Esophagus muscularis mucosa (tissue), 4 donors: ENCODE measurements at regions not wholly inside any gene's neighbourhood (a gene's known extent, or its start where the extent isn't known, plus 50 kb on each side); places are given as distances from the start of the nearest gene placed in this dataset.
"Not testable (repeated sequence)": the region's sequence is repeated elsewhere in the genome, so short reads cannot be mapped to it uniquely, and the experiment has no call there.

ENCODE experiments used
- DNase-seq: peaks from one replicate; pipeline ENCODE4 v3.0.0-alpha.2; 2017; ENCODE audit errors: extremely low spot score
- H3K27ac ChIP-seq, 4 donors: fragments of 200-600 bp; sonication (generic); replicated peaks in 1 of 4; 1 replicate in 3 of 4; 2 replicates in 1 of 4; pipeline ENCODE4 v1.5.1; 2016 to 2019; ENCODE audit warnings: mild to moderate bottlenecking in 1 of 4
- H3K27me3 ChIP-seq, 4 donors: fragments of 200-600 bp; sonication (generic); one replicate each; pipeline versions ENCODE4 v1.5.1 to v1.6.0; 2016 to 2019
- H3K36me3 ChIP-seq, 4 donors: fragments of 200-600 bp; sonication (generic); one replicate each; pipeline ENCODE4 v1.5.1; 2016 to 2019
- H3K4me1 ChIP-seq, 4 donors: fragments of 200-600 bp; sonication (generic); one replicate each; pipeline ENCODE4 v1.5.1; 2016 to 2019
- H3K4me3 ChIP-seq, 4 donors: fragments of 200-600 bp; sonication (generic); 1 replicate in 2 of 4; 2 replicates in 2 of 4; pipeline ENCODE4 v1.5.1; 2016 to 2019; ENCODE audit warnings: mild to moderate bottlenecking in 4 of 4, moderate library complexity in 1 of 4
- H3K9me3 ChIP-seq, 4 donors: fragments of 200-600 bp; sonication (generic); 1 replicate in 3 of 4; 2 replicates in 1 of 4; pipeline ENCODE4 v1.5.1; 2016 to 2019
- CTCF ChIP-seq, 3 experiments: fragments of 200-600 bp in 2 of 3; fragments of 450-650 bp in 1 of 3; sonication (generic) in 2 of 3; IDR thresholded peaks; one replicate each; pipeline ENCODE4 v1.5.1; 2017 to 2019; ENCODE audit warnings: antibody characterized with exemption in 3 of 3, mild to moderate bottlenecking in 2 of 3, moderate library complexity in 1 of 3
- EP300 ChIP-seq: sonication (generic); formaldehyde crosslinking; IDR thresholded peaks from one replicate; pipeline ENCODE4 v1.6.1; 2017; ENCODE audit warnings: antibody characterized with exemption
- POLR2A ChIP-seq: fragments of 450-650 bp; IDR thresholded peaks from one replicate; pipeline ENCODE4 v1.6.1; 2017; ENCODE audit warnings: antibody characterized with exemption, moderate library complexity, mild to moderate bottlenecking, low read depth
- POLR2AphosphoS5 ChIP-seq, 2 donors: sonication (generic); formaldehyde crosslinking; IDR thresholded peaks; one replicate each; pipeline ENCODE4 v1.6.1; 2017; ENCODE audit warnings: antibody characterized with exemption in 2 of 2
- whole genome bisulfite sequencing: methylation state at CpG from one replicate; pipeline ENCODE4 v1.1.5; 2018; 5-methylcytosine and 5-hydroxymethylcytosine counted together
- intact Hi-C: fragments of 100-400 bp; cut with DNase I; formaldehyde crosslinking; loops from one replicate; pipeline ENCODE4 v1.15.1; 2023

- Histone ChIP-seq H3K27ac (no peak overlapping the region), H3K27me3 (no peaks in the 10 kb centered on the region), H3K4me3 (no peak overlapping the region), H3K4me1 (no peaks in the 10 kb centered on the region), H3K9me3 (no peaks in the 10 kb centered on the region), H3K36me3 (no peaks in the 10 kb centered on the region)
- DNase-seq, result no peak
- intact Hi-C loops, result no loop called here
- WGBS, result 71% methylated on average over 2 of the region's 2 CpGs
- TF ChIP-seq EP300, result no peak
These were observed 457.0 kb downstream of the EPM2A start for GRCh38 chr6:145278163-145278807.

- Histone ChIP-seq H3K4me3 (no peak overlapping the region), H3K27me3 (no peaks in the 10 kb centered on the region), H3K36me3 (no peaks in the 10 kb centered on the region), H3K27ac (no peak overlapping the region), H3K4me1 (no peaks in the 10 kb centered on the region), H3K9me3 (no peaks in the 10 kb centered on the region)
- TF ChIP-seq POLR2A (no peak), EP300 (no peak), CTCF (IDR thresholded peaks at IDR 0.05) (no peak), POLR2AphosphoS5 (IDR thresholded peaks at IDR 0.05) (no peak)
- WGBS, result 98% methylated on average over 1 of the region's 1 CpG
- intact Hi-C loops, result no loop called here
- DNase-seq, result no peak
These were observed 455.8 kb downstream of the EPM2A start for GRCh38 chr6:145279551-145279950.

DNA sequence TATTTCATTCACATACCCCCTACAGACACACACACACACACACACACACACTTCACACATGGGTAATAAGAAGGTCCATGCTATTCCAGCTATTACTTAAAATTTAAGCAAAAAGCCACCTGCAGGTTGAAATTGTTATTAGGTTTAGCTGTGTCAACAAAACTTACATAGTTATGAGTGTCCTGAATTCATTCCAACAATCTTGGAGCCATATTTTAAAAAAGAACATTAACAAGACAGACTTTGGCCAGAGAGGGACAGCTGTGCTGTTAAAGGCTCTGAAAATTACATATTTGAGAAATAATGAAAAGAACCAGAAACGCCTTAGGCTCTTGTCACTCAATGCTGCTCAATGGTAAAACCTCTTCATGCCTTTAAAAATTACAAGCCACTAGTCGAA is 455.3 kb downstream of the EPM2A start:
- H3K27ac ChIP-seq, result no peak overlapping the region
- intact Hi-C loops, result no loop called here
- H3K4me1 ChIP-seq, result no peaks in the 10 kb centered on the region
- 82% methylated on average over 2 of the region's 2 CpGs for WGBS
- DNase-seq, result no peak
- no peaks in the 10 kb centered on the region for H3K36me3 ChIP-seq
- no peak overlapping the region for H3K4me3 ChIP-seq
- H3K9me3 ChIP-seq, result no peaks in the 10 kb centered on the region
- H3K27me3 ChIP-seq, result no peaks in the 10 kb centered on the region
- TF ChIP-seq CTCF (IDR thresholded peaks at IDR 0.05) (no peak), POLR2AphosphoS5 (IDR thresholded peaks at IDR 0.05) (no peak), EP300 (no peak), POLR2A (no peak)

GRCh38 chr6:145283209-145283608 is 452.1 kb downstream of the EPM2A start:
- H3K4me3 ChIP-seq, H3K36me3 ChIP-seq, H3K27ac ChIP-seq, H3K9me3 ChIP-seq, DNase-seq, H3K4me1 ChIP-seq, H3K27me3 ChIP-seq, intact Hi-C loops: not testable (repeated sequence)
- WGBS, result 94% methylated on average over 6 of the region's 6 CpGs

GRCh38 chr6:145283856-145284255 is 451.5 kb downstream of the EPM2A start:
- Histone ChIP-seq H3K4me3 (no peak overlapping the region), H3K27ac (no peak overlapping the region), H3K9me3 (no peaks in the 10 kb centered on the region), H3K4me1 (no peaks in the 10 kb centered on the region), H3K27me3 (no peaks in the 10 kb centered on the region), H3K36me3 (no peaks in the 10 kb centered on the region)
- intact Hi-C loops, result no loop called here
- DNase-seq, result no peak
- TF ChIP-seq POLR2A (no peak), CTCF (IDR thresholded peaks at IDR 0.05) (no peak), EP300 (no peak), POLR2AphosphoS5 (IDR thresholded peaks at IDR 0.05) (no peak)
- WGBS, result 96% methylated on average over 2 of the region's 2 CpGs

DNA sequence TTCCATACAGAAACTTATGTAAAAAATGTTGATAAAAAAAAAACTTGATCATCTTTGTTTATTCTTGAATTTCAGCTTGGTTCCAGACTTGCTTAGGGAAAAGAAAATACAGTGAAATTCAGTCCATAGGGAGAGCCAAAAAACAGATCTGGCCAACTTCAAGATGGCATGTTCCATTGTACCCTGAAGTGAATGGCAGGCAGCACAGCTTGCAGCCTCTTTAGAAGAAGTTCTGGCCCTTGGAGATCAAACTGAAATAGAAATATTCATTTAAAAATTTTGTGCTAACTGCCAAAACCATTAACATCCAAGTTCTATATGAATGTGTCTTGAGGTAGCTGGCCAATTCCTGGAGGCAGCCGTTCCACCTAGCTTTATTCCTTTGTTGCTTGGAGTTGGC is 448.4 kb downstream of the EPM2A start:
- no peaks in the 10 kb centered on the region for H3K4me1 ChIP-seq
- no peak overlapping the region for H3K4me3 ChIP-seq
- intact Hi-C loops, result no loop called here
- WGBS, result 67% methylated on average over 1 of the region's 1 CpG
- no peaks in the 10 kb centered on the region for H3K36me3 ChIP-seq
- DNase-seq, result no peak
- H3K9me3 ChIP-seq, result no peaks in the 10 kb centered on the region
- H3K27ac ChIP-seq, result no peak overlapping the region
- TF ChIP-seq CTCF (IDR thresholded peaks at IDR 0.05), result no peak
- no peak for TF ChIP-seq POLR2AphosphoS5 (IDR thresholded peaks at IDR 0.05)
- TF ChIP-seq EP300, result no peak
- TF ChIP-seq POLR2A, result no peak
- H3K27me3 ChIP-seq, result no peaks in the 10 kb centered on the region
